A549 (cell line): ENCODE measurements at regions not wholly inside any gene's neighbourhood (a gene's known extent, or its start where the extent isn't known, plus 50 kb on each side); places are given as distances from the start of the nearest gene placed in this dataset.

Source experiments
- ATAC-seq, 2 experiments: fragments of 200-7000 bp in 1 of 2; fragments of >200 bp in 1 of 2; cut with Nextera tagmentation in 1 of 2; cut with Tn5 transposase in 1 of 2; 3 replicates each; pipeline versions ENCODE4 v1.8.0 to v1.9.1; 2018 to 2020; ENCODE audit warnings: mild to moderate bottlenecking in 1 of 2, moderate library complexity in 1 of 2
- CTCF ChIA-PET: fragments of 300-600 bp; sonication (Branson Sonifier 250); formaldehyde crosslinking; extraction: SDS; loops from one replicate; lab custom pipeline; 2021; ENCODE audit warnings: antibody characterized with exemption, inconsistent platforms; lab: Yijun Ruan, JAX
- POLR2A ChIA-PET: fragments of 350-600 bp; formaldehyde crosslinking; extraction: SDS; loops from one replicate; lab custom pipeline; 2021; ENCODE audit warnings: antibody characterized with exemption, inconsistent platforms; lab: Yijun Ruan, JAX
- DNase-seq, 2 experiments: peaks; one replicate each; pipeline versions ENCODE4 v3.0.0 to v3.0.0-alpha.2; 2011 to 2016; ENCODE audit warnings: low read depth in 1 of 2, low spot score in 1 of 2
- FAIRE-seq: peaks from 2 replicates; lab custom pipeline; 2011; peaks lifted over from hg19 to GRCh38; lab: Jason Lieb, UNC
- H3K27ac ChIP-seq, 2 experiments: fragments of >200 bp; sonication (Bioruptor Twin); formaldehyde crosslinking; 3 replicates each; pipeline ENCODE4 v1.5.1; 2016 to 2017
- H3K4me1 ChIP-seq: fragments of >200 bp; sonication (Bioruptor Twin); formaldehyde crosslinking; 3 replicates; pipeline ENCODE4 v1.6.1; 2016
- H3K4me2 ChIP-seq: fragments of >200 bp; sonication (Bioruptor Twin); formaldehyde crosslinking; 3 replicates; pipeline ENCODE4 v1.6.1; 2016
- H3K4me3 ChIP-seq: fragments of >200 bp; sonication (Bioruptor Twin); formaldehyde crosslinking; 3 replicates; pipeline ENCODE4 v1.5.1; 2016
- H3K9me3 ChIP-seq: fragments of >200 bp; sonication (Bioruptor Twin); formaldehyde crosslinking; 3 replicates; pipeline ENCODE4 v1.6.1; 2016
- BHLHE40 ChIP-seq: IDR thresholded peaks from 2 replicates; pipeline ENCODE4 v1.6.1; 2012; ENCODE audit warnings: low read depth, low read length, inconsistent platforms
- CBX8 ChIP-seq: fragments of 200-600 bp; sonication (generic); IDR thresholded peaks from 2 replicates; pipeline ENCODE4 v1.6.1; 2016
- CEBPB ChIP-seq, 2 experiments: fragments of >200 bp in 1 of 2; sonication (Bioruptor Twin) in 1 of 2; formaldehyde crosslinking in 1 of 2; IDR thresholded peaks; 2 replicates each; pipeline ENCODE4 v1.6.1; 2012 to 2016
- CHD2 ChIP-seq: fragments of 150-350 bp; IDR thresholded peaks from 2 replicates; pipeline ENCODE4 v1.6.1; 2014; ENCODE audit warnings: low read length; ENCODE audit not compliant: partially characterized antibody
- E2F6 ChIP-seq: IDR thresholded peaks from 2 replicates; pipeline ENCODE4 v1.6.1; 2012; ENCODE audit warnings: low read depth, borderline replicate concordance
- EHF ChIP-seq: fragments of 250-450 bp; sonication (Bioruptor Pico); IDR thresholded peaks from 2 replicates; pipeline ENCODE4 v1.5.0; 2020; ENCODE audit warnings: mild to moderate bottlenecking
- EP300 ChIP-seq, 2 experiments: fragments of >200 bp; sonication (Bioruptor Twin); formaldehyde crosslinking; IDR thresholded peaks; 2 replicates in 1 of 2; 3 replicates in 1 of 2; pipeline ENCODE4 v1.6.1; 2016 to 2017
- ESRRA ChIP-seq: fragments of 150-350 bp; IDR thresholded peaks from 2 replicates; pipeline ENCODE4 v1.6.1; 2014; ENCODE audit warnings: mild to moderate bottlenecking, low read length, borderline replicate concordance
- FOSL2 ChIP-seq, 2 experiments: fragments of 450-650 bp in 1 of 2; fragments of >200 bp in 1 of 2; sonication (Bioruptor Twin) in 1 of 2; formaldehyde crosslinking; IDR thresholded peaks; 2 replicates each; pipeline versions ENCODE4 v1.5.0 to v1.6.1; 2016 to 2020; ENCODE audit warnings: mild to moderate bottlenecking in 1 of 2, moderate library complexity in 1 of 2
- GATA3 ChIP-seq: IDR thresholded peaks from 2 replicates; pipeline ENCODE4 v1.6.1; 2012; ENCODE audit warnings: borderline replicate concordance
- HES2 ChIP-seq: fragments of >200 bp; sonication (Bioruptor Twin); formaldehyde crosslinking; IDR thresholded peaks from 2 replicates; pipeline ENCODE4 v1.6.1; 2016
- HEYL ChIP-seq: fragments of 250-450 bp; sonication (Bioruptor Pico); IDR thresholded peaks from 2 replicates; pipeline ENCODE4 v1.8.0; 2021; ENCODE audit warnings: mild to moderate bottlenecking, moderate library complexity
- HOXA7 ChIP-seq: fragments of 250-450 bp; sonication (Bioruptor Pico); IDR thresholded peaks from 2 replicates; pipeline ENCODE4 v1.5.0; 2020; ENCODE audit warnings: mild to moderate bottlenecking, moderate library complexity
- HOXB5 ChIP-seq: fragments of 250-450 bp; sonication (Bioruptor Pico); IDR thresholded peaks from 2 replicates; pipeline ENCODE4 v1.5.0; 2020; ENCODE audit warnings: mild to moderate bottlenecking, moderate library complexity
- JUN ChIP-seq, 2 experiments: fragments of >200 bp; sonication (Bioruptor Twin); formaldehyde crosslinking; IDR thresholded peaks; 2 replicates in 1 of 2; 3 replicates in 1 of 2; pipeline ENCODE4 v1.6.1; 2016 to 2017
- JUNB ChIP-seq: fragments of >200 bp; sonication (Bioruptor Twin); formaldehyde crosslinking; IDR thresholded peaks from 2 replicates; pipeline ENCODE4 v1.6.1; 2016
- KDM1A ChIP-seq: fragments of 200-600 bp; sonication (generic); IDR thresholded peaks from 2 replicates; pipeline ENCODE4 v1.6.1; 2016; ENCODE audit warnings: low read depth, mild to moderate bottlenecking
- MAX ChIP-seq: IDR thresholded peaks from 2 replicates; pipeline ENCODE4 v1.6.1; 2012
- PHF8 ChIP-seq: fragments of 200-600 bp; sonication (generic); IDR thresholded peaks from 2 replicates; pipeline ENCODE4 v1.6.1; 2016; ENCODE audit warnings: low read depth, mild to moderate bottlenecking, antibody characterized with exemption, moderate library complexity, borderline replicate concordance
- POLR2A ChIP-seq: IDR thresholded peaks from 2 replicates; pipeline ENCODE4 v1.6.1; 2012; ENCODE audit warnings: mild to moderate bottlenecking, low read length
- RAD21 ChIP-seq, 2 experiments: fragments of >200 bp in 1 of 2; sonication (Bioruptor Twin) in 1 of 2; formaldehyde crosslinking in 1 of 2; IDR thresholded peaks in 1 of 2; conservative IDR thresholded peaks in 1 of 2; 2 replicates in 1 of 2; 3 replicates in 1 of 2; pipeline ENCODE4 v1.6.1; 2012 to 2018; ENCODE audit warnings: inconsistent platforms in 1 of 2
- RARB ChIP-seq: fragments of 250-450 bp; sonication (Bioruptor Pico); IDR thresholded peaks from 2 replicates; pipeline ENCODE4 v1.8.0; 2021; ENCODE audit warnings: mild to moderate bottlenecking, moderate library complexity
- RCOR1 ChIP-seq: fragments of 150-350 bp; IDR thresholded peaks from 2 replicates; pipeline ENCODE4 v1.6.1; 2014; ENCODE audit warnings: antibody characterized with exemption, low read length, low read depth
- RNF2 ChIP-seq: fragments of 200-600 bp; sonication (generic); IDR thresholded peaks from 2 replicates; pipeline ENCODE4 v1.6.1; 2016; ENCODE audit warnings: low read depth, mild to moderate bottlenecking, antibody characterized with exemption, moderate library complexity, borderline replicate concordance
- SMC3 ChIP-seq: fragments of >200 bp; sonication (Bioruptor Twin); formaldehyde crosslinking; IDR thresholded peaks from 3 replicates; pipeline ENCODE4 v1.6.1; 2018; ENCODE audit warnings: inconsistent platforms
- TP53 ChIP-seq: fragments of 250-450 bp; sonication (Bioruptor Pico); IDR thresholded peaks from 2 replicates; pipeline ENCODE4 v1.5.0; 2021; ENCODE audit warnings: mild to moderate bottlenecking, moderate library complexity
- ZSCAN20 ChIP-seq: fragments of 250-450 bp; sonication (Bioruptor Pico); IDR thresholded peaks from 2 replicates; pipeline ENCODE4 v1.8.0; 2022; ENCODE audit warnings: mild to moderate bottlenecking, moderate library complexity
- WGBS: methylation state at CpG from one replicate; pipeline ENCODE4 v1.1.6; 2017; ENCODE audit errors: missing lambda C conversion rate; 5-methylcytosine and 5-hydroxymethylcytosine counted together
- TF ChIP-seq, protein P1 (sequence below): IDR thresholded peaks from 2 replicates; pipeline ENCODE4 v1.6.1; 2012
- TF ChIP-seq, protein P2 (sequence below): fragments of 250-450 bp; sonication (Bioruptor Pico); IDR thresholded peaks from 2 replicates; pipeline ENCODE4 v1.5.0; 2020; ENCODE audit warnings: low read depth, mild to moderate bottlenecking, moderate library complexity

- ChIA-PET CTCF (interaction anchor here (1.1 to 1.2 kb wide), 2 partner anchors 80 to 88 kb away, joined by 3 read pairs; no protein-coding TSS in a partner anchor), POLR2A (interaction anchor here (1.0 to 2.5 kb wide), 4 partner anchors 75 to 213 kb away, joined by 3 to 10 read pairs (median 6); no protein-coding TSS in a partner anchor)
- Histone ChIP-seq H3K4me1 (peaks cover 36% of the 10 kb centered on the region), H3K9me3 (peaks cover 6% of the 10 kb centered on the region; the same call in 1 of the 3 replicates), H3K27ac (peak overlapping the region; percentile 87 to 91), H3K4me3 (no peak overlapping the region), H3K4me2 (peak overlapping the region; percentile 69)
- 21% methylated on average over 2 of the region's 2 CpGs for WGBS
- DNase-seq, result peak in 1 of 2 experiments; percentile 28
- TF ChIP-seq HOXA7 (CRISPR knock-in tag) (no peak), MAX (no peak), RCOR1 (no peak), ZSCAN20 (no peak), EHF (CRISPR knock-in tag) (no peak), PHF8 (no peak), JUNB (peak; percentile 37; the same call in 1 of the 2 replicates), RAD21 (conservative IDR thresholded peaks at IDR 0.05 in 1 of 2, IDR thresholded peaks at IDR 0.05 in 1 of 2) (0 out of 5 replicates have a peak, but pooled peaks of 1 of the 2 experiments have one; percentile 14), E2F6 (no peak), BHLHE40 (no peak), EP300 (IDR thresholded peaks at IDR 0.05) (peak in 1 of 2 experiments; percentile 40; a peak in 1 of 5 replicates), RNF2 (no peak), ESRRA (no peak), JUN (IDR thresholded peaks at IDR 0.05) (0 out of 5 replicates have a peak, but pooled peaks of 1 of the 2 experiments have one; percentile 37), HOXB5 (CRISPR knock-in tag) (no peak), GATA3 (peak; percentile 56), CHD2 (no peak), RARB (CRISPR knock-in tag) (no peak)
- TF ChIP-seq, protein P1, sequence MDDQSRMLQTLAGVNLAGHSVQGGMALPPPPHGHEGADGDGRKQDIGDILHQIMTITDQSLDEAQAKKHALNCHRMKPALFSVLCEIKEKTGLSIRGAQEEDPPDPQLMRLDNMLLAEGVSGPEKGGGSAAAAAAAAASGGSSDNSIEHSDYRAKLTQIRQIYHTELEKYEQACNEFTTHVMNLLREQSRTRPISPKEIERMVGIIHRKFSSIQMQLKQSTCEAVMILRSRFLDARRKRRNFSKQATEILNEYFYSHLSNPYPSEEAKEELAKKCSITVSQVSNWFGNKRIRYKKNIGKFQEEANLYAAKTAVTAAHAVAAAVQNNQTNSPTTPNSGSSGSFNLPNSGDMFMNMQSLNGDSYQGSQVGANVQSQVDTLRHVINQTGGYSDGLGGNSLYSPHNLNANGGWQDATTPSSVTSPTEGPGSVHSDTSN, result no peak
- ATAC-seq, result peak; percentile 63 to 86; a peak in 3 of 6 replicates
- FAIRE-seq, result no peak
These were observed 213.9 kb upstream of the STXBP5 start for GRCh38 chr6:146990284-146990683.

DNA sequence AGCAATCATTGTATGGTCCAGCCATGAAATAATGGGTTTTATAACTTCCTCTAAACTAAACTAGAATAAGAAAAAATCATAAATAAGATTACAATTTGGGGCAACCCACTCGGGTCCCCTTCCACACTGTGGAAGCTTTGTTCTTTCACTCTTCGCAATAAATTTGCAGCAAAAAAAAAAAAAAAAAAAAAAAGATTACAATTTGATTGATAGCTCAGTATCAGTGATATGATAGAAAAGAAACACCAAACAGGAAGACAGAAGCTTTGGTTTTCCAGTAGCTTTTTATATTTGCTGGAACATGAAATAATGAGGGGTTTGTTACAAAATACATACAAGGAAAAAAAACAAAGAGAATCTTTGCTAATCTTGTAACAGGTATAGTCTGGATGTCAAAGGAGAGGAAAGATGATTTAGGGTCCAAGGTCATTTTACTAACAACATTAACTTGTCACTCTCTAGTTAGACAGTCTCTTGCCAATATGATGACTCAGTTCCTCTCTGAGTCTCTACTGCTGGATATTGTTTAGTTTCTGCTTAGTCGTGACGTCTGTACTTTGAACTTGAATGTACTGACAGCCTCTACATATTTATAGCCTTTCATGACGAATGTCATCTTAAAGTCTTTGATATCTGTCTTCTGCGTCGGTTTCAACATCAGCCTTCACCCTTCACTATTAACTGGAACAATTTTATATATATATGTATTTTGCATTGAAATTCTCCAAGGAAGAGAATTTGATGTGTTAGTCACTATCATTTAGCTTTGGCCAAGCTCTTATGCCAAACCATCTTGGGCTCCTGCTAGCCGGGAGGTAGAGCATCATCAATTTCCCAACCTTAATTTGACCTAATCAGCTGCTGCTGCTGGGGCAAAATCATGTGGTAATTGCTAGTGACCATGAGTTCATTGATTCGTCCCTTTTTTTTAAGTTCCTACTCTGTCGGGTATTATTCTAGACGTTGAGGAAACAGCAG, 213.1 kb upstream of the STXBP5 start:
- Histone ChIP-seq H3K9me3 (peaks cover 6% of the 10 kb centered on the region; the same call in 1 of the 3 replicates), H3K4me2 (peak overlapping the region; percentile 69), H3K4me1 (peaks cover 36% of the 10 kb centered on the region), H3K27ac (peak overlapping the region; percentile 91 to 93), H3K4me3 (no peak overlapping the region)
- POLR2A ChIA-PET, result interaction anchor here (0.7 to 2.5 kb wide), 6 partner anchors 24 to 212 kb away, joined by 3 to 10 read pairs (median 4); no protein-coding TSS in a partner anchor
- 22% methylated on average over 11 of the region's 11 CpGs for WGBS
- FAIRE-seq (no peak), DNase-seq (peak; percentile 13 to 82), ATAC-seq (peak; percentile 92 to 93)
- CTCF ChIA-PET, result interaction anchor here (1.2 kb wide), 1 partner anchor 81 kb away, joined by 3 read pairs; no protein-coding TSS in a partner anchor
- no peak for TF ChIP-seq KDM1A
- TF ChIP-seq PHF8, result no peak
- TF ChIP-seq CBX8, result no peak
- peak; percentile 86 for TF ChIP-seq GATA3
- TF ChIP-seq RCOR1, result no peak
- peak; percentile 81 for TF ChIP-seq FOSL2 (IDR thresholded peaks at IDR 0.05)
- TF ChIP-seq FOSL2 (CRISPR knock-in tag; IDR thresholded peaks at IDR 0.05), result peak; percentile 80
- no peak for TF ChIP-seq RNF2
- TF ChIP-seq, protein P2, sequence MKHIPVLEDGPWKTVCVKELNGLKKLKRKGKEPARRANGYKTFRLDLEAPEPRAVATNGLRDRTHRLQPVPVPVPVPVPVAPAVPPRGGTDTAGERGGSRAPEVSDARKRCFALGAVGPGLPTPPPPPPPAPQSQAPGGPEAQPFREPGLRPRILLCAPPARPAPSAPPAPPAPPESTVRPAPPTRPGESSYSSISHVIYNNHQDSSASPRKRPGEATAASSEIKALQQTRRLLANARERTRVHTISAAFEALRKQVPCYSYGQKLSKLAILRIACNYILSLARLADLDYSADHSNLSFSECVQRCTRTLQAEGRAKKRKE (CRISPR knock-in tag), result no peak
- peak; percentile 55; the same call in 1 of the 2 replicates for TF ChIP-seq HES2
- TF ChIP-seq CEBPB (IDR thresholded peaks at IDR 0.05), result peak; percentile 63 to 76; a peak in 3 of 4 replicates
- peak; percentile 88 to 95; a peak in 4 of 5 replicates for TF ChIP-seq EP300 (IDR thresholded peaks at IDR 0.05)
- no peak for TF ChIP-seq RARB (CRISPR knock-in tag)
- peak; percentile 80 to 89; a peak in 4 of 5 replicates for TF ChIP-seq JUN (IDR thresholded peaks at IDR 0.05)
- TF ChIP-seq SMC3, result peak; percentile 37
- no peak for TF ChIP-seq HEYL (CRISPR knock-in tag)
- TF ChIP-seq E2F6, result no peak
- TF ChIP-seq POLR2A, result no peak
- TF ChIP-seq RAD21 (conservative IDR thresholded peaks at IDR 0.05 in 1 of 2, IDR thresholded peaks at IDR 0.05 in 1 of 2), result peak in 1 of 2 experiments; percentile 46; a peak in 2 of 5 replicates
- TF ChIP-seq TP53 (CRISPR knock-in tag), result no peak
- TF ChIP-seq ESRRA, result no peak
